ENCODE measurements at regions not wholly inside any gene's neighbourhood (a gene's known extent, or its start where the extent isn't known, plus 50 kb on each side); places are given as distances from the start of the nearest gene placed in this dataset.

DNA sequence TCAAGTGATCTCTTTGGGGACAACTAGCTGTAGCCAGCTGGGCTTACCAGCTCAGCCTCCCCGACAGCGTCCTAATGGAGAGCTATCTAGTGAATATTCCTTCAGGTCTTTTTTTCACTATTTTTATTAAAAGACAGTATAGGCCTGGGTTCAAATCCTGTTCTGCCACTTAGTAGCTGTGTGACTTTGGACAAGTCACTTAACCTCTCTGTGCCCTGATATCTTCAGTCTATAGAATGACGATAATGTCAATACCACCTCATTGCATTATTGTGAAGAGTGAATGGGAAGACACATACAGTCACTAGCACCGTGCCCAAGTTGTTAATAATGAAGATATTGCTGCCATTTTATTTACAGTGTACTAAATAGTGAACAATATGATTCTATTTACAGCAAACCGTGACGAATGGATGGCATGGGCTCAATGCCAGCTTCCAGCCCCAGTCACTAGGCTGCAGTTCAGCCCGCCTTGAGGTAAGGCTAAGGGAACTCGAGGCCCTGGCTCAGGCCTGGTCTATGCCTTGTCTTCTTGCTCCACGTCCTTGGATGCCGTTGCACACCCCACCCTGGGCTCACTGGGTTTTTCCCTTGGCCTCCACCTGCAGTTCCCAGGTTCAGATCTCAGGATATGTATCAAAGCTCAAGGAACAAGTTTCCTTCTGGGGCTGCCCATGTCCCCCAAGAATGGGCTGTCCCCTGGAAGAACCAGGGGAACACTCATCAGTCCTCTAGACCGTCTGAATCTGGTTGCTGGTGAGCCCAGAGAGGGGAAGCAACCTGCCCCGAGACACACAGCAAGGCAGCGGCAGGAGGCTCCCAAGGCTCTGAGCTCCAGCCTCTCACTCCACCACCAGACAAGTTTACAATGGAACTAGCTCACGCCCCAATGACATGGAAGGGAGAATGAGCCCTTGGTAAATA, 95.4 kb upstream of the TNRC6C start (continued):
- TF ChIP-seq, protein P1, sequence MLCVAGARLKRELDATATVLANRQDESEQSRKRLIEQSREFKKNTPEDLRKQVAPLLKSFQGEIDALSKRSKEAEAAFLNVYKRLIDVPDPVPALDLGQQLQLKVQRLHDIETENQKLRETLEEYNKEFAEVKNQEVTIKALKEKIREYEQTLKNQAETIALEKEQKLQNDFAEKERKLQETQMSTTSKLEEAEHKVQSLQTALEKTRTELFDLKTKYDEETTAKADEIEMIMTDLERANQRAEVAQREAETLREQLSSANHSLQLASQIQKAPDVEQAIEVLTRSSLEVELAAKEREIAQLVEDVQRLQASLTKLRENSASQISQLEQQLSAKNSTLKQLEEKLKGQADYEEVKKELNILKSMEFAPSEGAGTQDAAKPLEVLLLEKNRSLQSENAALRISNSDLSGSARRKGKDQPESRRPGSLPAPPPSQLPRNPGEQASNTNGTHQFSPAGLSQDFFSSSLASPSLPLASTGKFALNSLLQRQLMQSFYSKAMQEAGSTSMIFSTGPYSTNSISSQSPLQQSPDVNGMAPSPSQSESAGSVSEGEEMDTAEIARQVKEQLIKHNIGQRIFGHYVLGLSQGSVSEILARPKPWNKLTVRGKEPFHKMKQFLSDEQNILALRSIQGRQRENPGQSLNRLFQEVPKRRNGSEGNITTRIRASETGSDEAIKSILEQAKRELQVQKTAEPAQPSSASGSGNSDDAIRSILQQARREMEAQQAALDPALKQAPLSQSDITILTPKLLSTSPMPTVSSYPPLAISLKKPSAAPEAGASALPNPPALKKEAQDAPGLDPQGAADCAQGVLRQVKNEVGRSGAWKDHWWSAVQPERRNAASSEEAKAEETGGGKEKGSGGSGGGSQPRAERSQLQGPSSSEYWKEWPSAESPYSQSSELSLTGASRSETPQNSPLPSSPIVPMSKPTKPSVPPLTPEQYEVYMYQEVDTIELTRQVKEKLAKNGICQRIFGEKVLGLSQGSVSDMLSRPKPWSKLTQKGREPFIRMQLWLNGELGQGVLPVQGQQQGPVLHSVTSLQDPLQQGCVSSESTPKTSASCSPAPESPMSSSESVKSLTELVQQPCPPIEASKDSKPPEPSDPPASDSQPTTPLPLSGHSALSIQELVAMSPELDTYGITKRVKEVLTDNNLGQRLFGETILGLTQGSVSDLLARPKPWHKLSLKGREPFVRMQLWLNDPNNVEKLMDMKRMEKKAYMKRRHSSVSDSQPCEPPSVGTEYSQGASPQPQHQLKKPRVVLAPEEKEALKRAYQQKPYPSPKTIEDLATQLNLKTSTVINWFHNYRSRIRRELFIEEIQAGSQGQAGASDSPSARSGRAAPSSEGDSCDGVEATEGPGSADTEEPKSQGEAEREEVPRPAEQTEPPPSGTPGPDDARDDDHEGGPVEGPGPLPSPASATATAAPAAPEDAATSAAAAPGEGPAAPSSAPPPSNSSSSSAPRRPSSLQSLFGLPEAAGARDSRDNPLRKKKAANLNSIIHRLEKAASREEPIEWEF (CRISPR knock-in tag; IDR thresholded peaks at IDR 0.05) = no peak
- TF ChIP-seq KDM1A (IDR thresholded peaks at IDR 0.05) = peak; percentile 26 to 77; a peak in 3 of 4 replicates
- 0 out of 2 replicates have a peak, but pooled peaks have one; percentile 11 for TF ChIP-seq GATA2 (CRISPR knock-in tag; IDR thresholded peaks at IDR 0.05)
- TF ChIP-seq MCM3 (IDR thresholded peaks at IDR 0.05) = no peak
- peak; percentile 69 to 82; a peak in 3 of 4 replicates for TF ChIP-seq FOXA3 (CRISPR knock-in tag; conservative IDR thresholded peaks at IDR 0.05 in 1 of 2, IDR thresholded peaks at IDR 0.05 in 1 of 2)
- no peak for TF ChIP-seq CHCHD3 (CRISPR knock-in tag; IDR thresholded peaks at IDR 0.05)
- TF ChIP-seq ERF (CRISPR knock-in tag; IDR thresholded peaks at IDR 0.05) = 0 out of 2 replicates have a peak, but pooled peaks have one; percentile 25
- no peak for TF ChIP-seq IFI16 (CRISPR knock-in tag; IDR thresholded peaks at IDR 0.05)
- TF ChIP-seq ZBTB11 (CRISPR knock-in tag; IDR thresholded peaks at IDR 0.05) = no peak; a peak in 1 of 6 replicates
- no peak for TF ChIP-seq ZBTB49 (CRISPR knock-in tag; IDR thresholded peaks at IDR 0.05; ENCODE audit: borderline replicate concordance)
- no peak for TF ChIP-seq PURB (CRISPR knock-in tag; IDR thresholded peaks at IDR 0.05; ENCODE audit: low read depth)
- TF ChIP-seq WHSC1 (IDR thresholded peaks at IDR 0.05; ENCODE audit: low read length) = no peak
